GM21381 (cell line): ENCODE measurements at regions not wholly inside any gene's neighbourhood (a gene's known extent, or its start where the extent isn't known, plus 50 kb on each side); places are given as distances from the start of the nearest gene placed in this dataset.

Experiments used
- ATAC-seq: cut with Tn5 transposase; IDR thresholded peaks from one replicate; pipeline ENCODE4 v1.9.1; 2021; ENCODE audit warnings: mild to moderate bottlenecking, moderate library complexity; ENCODE audit not compliant: unreplicated experiment

DNA sequence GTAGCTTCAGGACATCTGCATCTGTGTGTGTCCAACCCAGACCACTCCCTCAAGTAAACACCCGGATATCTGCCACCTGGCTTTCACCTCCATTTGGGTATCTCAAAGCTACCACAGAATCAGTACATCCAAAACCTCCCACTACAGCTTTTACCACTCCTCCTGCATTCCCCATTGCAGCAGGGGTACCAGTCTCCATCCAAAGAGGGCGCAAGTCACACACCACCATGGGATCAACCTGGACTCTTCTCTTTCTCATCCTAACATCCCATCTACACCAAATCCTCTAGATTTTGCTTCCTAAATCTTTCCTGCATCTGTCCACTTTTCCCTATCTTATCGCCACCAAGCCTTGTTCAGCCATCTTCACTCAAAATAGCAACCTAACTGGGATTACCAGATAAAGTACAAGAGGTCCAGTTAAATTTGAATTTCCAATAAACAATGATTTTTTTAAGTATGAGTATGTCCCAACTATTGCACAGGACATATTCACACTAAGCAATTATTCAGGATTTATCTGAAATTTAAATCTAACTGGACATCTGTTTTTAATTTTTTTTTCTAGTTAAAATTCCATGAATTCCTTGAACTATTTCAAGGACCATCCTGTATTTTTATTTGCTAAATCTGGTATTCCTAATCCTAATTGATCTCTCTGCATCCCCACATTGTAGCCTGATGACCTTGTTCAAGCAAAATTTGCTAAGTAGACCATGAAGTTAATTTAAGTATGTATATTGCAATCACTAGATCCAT is 164.3 kb upstream of the MLN start:
- no peak for ATAC-seq

GRCh38 chr6:33967265-33967767 is 163.5 kb upstream of the MLN start:
- no peak for ATAC-seq

DNA sequence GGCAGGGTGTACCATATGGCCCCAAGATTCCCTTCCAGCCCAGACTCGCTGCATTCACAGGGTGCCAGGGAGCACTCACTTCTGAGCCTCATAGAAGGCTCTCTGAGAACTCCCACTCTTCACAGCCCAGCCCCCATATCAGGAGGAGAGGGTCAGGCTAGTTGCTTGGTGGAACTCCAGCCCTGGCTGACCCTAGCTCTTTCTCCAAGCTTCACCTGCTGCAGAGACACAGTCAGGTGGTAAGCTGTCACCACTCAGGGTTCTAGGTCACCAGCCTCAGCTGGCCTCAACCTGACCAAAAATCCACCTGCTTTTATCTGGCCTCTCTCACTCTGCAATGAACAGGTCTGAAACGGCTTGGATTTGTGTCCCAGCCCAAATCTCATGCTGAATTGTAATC is 162.7 kb upstream of the MLN start:
- no peak for ATAC-seq

- no peak for ATAC-seq
Observed at GRCh38 chr6:33965766-33966165, 162.0 kb upstream of the MLN start.

GRCh38 chr6:33964387-33964786 is 160.6 kb upstream of the MLN start:
- ATAC-seq = no peak

- ATAC-seq = no peak
Observed at GRCh38 chr6:33963136-33963750, 159.4 kb upstream of the MLN start.

- ATAC-seq = no peak
Observed at GRCh38 chr6:33962246-33963027, 158.6 kb upstream of the MLN start.

GRCh38 chr6:33961691-33962090 is 157.9 kb upstream of the MLN start:
- ATAC-seq = no peak

DNA sequence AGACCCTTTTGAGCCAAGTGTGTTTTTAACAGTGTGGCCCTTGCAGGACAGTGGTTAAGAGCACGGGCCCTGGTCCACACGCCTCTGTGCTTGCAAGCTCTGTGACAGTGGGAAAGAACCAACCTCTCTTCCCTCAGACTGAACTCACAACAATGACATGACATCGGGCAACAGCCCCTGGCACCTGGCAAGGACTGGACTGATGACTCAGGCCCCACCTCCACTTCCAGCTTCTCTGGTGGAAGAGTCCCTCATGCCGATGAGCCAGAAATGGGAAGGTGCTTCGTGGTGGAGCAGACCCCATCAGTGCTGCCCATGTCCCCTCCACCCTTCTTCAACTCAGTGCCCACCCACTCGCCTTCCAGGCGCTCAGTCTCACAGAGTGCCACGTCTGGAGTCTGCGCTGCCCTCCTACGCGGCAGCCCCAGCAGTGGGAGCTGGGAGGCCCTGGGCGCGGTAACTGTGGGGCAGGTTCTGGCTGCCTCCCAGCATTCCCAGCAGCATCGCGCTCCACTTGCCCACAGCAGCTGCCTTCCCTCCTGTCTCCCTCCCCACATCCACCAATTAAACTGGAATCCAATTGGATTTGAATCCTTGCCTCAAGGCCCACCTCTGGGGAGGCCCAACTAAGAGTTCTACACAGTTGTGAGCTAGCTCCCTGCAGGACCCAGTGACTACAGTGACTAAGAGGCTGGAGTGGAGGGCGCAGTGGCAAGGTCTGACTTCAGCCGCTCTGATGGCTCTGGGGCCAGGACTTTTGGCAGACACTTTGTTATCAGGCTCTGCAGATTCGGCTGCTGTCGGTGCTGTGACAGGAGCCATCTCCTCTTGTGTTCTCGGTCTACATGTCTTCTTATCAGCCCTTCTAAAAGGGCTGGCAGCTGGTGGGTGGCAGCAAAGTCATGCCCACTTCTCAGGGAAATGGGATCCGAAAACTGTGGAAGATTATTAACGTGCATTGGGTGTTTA is 156.8 kb upstream of the MLN start:
- ATAC-seq = no peak

DNA sequence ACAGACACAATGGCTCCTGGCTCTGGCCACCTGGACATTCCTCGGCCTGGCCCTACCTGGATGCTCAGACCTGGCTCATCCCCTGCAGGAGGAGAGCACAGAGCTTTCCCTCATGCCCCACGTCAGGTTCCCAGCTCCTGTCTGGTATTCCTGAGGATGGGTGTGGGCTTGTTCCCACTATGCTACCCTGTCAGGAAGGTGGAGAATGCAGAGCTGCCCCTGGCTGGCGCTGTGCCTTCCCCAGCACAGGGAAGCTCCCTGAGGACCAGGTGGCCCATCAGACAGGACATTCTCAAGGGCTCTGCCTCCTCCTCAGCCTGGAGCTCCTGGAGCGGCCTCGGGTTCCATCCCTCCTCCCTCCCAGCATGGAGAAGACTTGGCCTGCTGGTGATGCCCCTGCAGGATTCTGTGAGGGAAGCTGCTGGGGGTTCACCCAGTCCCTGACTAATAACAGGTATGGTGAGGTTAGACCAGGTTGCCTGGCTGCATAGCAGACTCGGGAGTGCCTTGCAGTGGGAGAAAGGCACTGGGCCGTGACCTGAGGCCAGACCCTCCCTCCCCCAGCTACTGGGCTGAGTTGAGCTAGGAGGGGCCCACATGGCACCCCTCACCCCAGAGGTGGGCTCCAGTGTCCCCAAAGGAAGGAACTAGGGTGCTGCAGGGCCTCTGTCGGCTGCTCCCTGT is 156.0 kb upstream of the MLN start:
- no peak for ATAC-seq

GRCh38 chr6:33959329-33959651 is 155.5 kb upstream of the MLN start:
- no peak for ATAC-seq

DNA sequence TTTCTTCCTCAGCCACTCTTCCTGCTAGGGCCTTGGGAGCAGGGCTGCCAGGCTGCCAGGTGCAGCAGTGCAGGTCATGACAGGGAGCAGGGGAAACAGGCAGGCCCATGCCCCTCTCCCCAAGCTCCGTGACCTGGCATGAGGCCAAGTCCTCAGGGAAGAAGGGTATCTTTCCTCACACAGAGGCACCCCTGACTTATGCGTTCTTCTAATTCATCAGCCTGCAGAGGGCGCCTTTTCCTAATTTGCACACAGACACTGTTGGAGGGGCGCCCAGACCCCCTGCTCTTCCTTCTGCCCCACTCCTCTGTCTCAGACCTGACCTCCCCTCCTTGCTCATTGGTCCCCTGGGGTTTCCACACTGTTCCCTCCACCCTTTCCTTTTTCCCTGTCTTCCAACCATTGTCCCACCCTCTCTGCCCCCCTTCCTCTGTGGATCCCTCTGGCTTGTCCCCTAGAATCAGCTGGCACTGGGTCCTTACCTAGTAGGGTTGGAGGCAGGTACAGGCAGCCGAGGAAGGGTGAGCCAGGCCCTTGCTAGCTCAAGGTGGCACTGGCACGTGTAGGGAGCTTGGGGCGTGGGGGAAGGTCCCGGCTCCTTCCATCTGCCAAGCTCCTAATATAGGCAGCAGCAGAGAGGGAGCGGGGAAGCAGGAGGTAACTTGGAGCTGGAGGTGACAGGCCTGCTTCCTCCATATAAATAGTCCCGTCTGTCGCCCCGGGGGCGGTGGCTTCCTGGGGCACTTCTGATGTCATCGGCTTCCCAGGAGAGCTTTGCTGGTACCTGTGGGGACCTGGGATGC is 154.9 kb upstream of the MLN start:
- no peak for ATAC-seq

DNA sequence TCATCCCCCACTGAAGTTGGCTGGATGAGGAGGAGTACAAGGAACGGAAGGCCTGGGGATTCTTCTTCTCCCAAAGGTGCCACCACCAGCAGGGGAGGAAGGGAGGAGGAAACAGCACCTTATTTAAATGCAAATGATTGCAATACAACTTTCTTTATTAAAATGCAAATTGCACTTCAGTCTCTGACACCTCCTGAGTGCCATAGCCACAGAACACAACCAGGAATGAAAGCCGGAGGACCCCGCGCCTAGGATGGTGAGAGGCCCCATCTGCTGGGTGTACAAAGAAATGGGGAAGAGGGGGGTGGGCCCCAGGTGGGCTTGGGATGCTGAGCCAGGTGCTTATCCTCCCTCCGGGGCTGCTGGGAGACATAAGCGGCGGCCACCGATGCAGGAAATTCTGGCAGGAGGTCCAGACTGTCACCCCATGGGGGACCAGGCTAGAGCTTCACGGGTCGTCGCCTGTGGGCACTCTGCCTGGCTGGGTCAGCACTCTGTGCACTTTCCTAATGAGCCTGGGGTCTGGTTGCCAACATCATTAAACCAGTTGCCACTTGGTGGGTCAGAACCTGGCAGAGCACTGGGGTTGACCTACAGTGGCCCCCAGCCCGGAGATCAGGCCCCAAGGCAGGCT is 154.2 kb upstream of the MLN start:
- no peak for ATAC-seq

DNA sequence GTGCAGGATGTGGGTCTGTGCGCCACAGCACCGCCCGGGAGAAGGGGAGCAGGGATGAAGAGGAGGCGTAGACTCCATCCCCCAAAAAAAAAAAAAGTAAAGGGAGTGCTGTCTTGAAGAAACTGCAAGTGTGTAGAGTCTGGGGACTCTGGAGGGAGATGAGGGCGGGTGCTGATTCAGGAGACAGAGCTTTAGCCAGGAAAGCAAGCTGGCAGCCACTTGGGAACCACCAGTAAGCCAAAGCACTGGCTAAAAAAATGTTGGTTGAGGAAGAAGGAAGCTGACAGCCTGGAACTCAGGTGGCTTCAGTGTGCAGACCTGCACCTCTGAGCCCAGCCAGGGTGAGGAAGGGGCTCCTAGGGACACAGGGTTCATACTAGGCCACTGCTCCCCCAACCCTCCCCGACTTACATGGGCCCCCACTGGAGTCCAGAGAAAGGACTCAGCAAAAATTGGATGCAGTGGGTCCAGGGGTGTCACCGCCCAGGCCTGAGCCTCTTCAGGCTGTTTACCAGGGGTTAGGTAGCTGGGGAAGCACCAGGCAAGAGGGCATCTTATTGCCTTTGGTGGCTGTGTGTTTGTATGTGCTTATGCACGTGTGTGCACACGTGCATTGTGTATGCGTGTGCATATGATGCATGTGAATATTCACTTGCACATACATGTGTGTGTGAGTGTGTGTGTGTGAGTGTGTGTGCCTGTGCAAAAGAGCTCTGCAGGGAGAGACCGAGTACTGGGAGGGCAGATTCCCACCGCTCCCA is 153.5 kb upstream of the MLN start:
- no peak for ATAC-seq

DNA sequence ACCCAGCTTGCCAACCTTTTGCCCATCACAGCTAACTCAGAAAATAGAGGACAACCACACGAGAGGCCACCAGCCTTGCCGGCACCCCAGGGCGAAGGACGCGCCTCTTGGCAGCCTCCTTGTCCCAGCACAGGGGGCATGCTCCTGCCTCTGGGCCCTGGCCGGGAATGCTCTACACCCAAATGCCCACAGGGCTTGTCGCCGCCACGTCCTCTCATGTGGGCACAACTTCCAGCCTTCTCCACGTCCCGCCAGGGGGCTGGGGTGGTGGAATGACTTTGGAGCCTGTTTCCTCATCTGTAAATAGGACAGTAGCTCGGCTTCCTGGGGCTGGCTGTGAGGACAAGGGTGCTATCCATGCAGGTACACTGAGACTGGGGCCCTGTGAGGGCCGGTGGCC is 152.4 kb upstream of the MLN start:
- no peak for ATAC-seq

GRCh38 chr6:33955566-33955965 is 151.8 kb upstream of the MLN start:
- no peak for ATAC-seq

- no peak for ATAC-seq
Observed at GRCh38 chr6:33954453-33954852, 150.7 kb upstream of the MLN start.

DNA sequence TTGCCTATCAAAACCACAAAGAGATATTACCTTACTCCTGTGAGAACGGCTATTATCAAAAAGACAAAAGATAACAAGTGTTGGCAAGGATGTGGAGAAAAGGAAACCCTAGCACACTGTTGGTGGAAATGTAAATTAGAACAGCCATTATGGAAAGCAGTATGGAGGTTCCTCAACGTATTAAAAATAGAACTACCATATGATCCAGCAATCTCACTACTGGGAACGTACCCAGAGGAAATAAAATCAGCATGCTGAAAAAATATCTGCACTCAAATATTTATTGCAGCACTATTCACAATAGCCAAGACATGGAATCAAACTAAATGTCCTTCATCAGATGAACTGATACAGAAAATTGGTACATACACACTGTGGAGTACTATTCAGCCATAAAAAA is 149.4 kb upstream of the MLN start:
- no peak for ATAC-seq
